ENCODE measurements at regions not wholly inside any gene's neighbourhood (a gene's known extent, or its start where the extent isn't known, plus 50 kb on each side); places are given as distances from the start of the nearest gene placed in this dataset.

GRCh38 chr5:82480331-82480730, 202.2 kb upstream of the RPS23 start:
- TF ChIP-seq CTCF (IDR thresholded peaks at IDR 0.05; ENCODE audit: low read depth, low read length) = no peak
- no peaks in the 10 kb centered on the region for H3K27me3 ChIP-seq
- no peak for DNase-seq

GRCh38 chr5:82476155-82476554, 198.0 kb upstream of the RPS23 start:
- no peaks in the 10 kb centered on the region for H3K36me3 ChIP-seq
- no peak for TF ChIP-seq CTCF (IDR thresholded peaks at IDR 0.05; ENCODE audit: low read depth, low read length)
- H3K4me3 ChIP-seq (ENCODE audit: low read depth, low read length) = no peak overlapping the region
- H3K9me3 ChIP-seq = no peaks in the 10 kb centered on the region
- H3K4me1 ChIP-seq = no peaks in the 10 kb centered on the region; the same call in 1 of the 2 replicates
- no peak for DNase-seq
- no peaks in the 10 kb centered on the region for H3K27me3 ChIP-seq

More at GRCh38 chr5:82480331-82480730, 202.2 kb upstream of the RPS23 start:
- no peaks in the 10 kb centered on the region; the same call in 1 of the 2 replicates for H3K4me1 ChIP-seq
- no peak overlapping the region for H3K4me3 ChIP-seq (ENCODE audit: low read depth, low read length)
- H3K36me3 ChIP-seq = no peaks in the 10 kb centered on the region
- no peaks in the 10 kb centered on the region for H3K9me3 ChIP-seq

- no peaks in the 10 kb centered on the region for H3K27me3 ChIP-seq
- H3K4me1 ChIP-seq = no peaks in the 10 kb centered on the region
- no peak for DNase-seq
- no peak overlapping the region for H3K4me3 ChIP-seq (ENCODE audit: low read depth, low read length)
- no peaks in the 10 kb centered on the region for H3K9me3 ChIP-seq
- no peaks in the 10 kb centered on the region for H3K36me3 ChIP-seq
- no peak for TF ChIP-seq CTCF (IDR thresholded peaks at IDR 0.05; ENCODE audit: low read depth, low read length)
Measured at GRCh38 chr5:82473262-82473661, 195.1 kb upstream of the RPS23 start.

GRCh38 chr5:82470185-82470994, 192.2 kb upstream of the RPS23 start:
- Histone ChIP-seq H3K9me3 (no peaks in the 10 kb centered on the region), H3K4me3 (ENCODE audit: low read depth, low read length) (no peak overlapping the region), H3K36me3 (no peaks in the 10 kb centered on the region), H3K4me1 (peaks cover 3% of the 10 kb centered on the region; the same call in 1 of the 2 replicates), H3K27me3 (no peaks in the 10 kb centered on the region)
- TF ChIP-seq CTCF (IDR thresholded peaks at IDR 0.05; ENCODE audit: low read depth, low read length) = no peak
- DNase-seq = no peak

- Histone ChIP-seq H3K4me3 (ENCODE audit: low read depth, low read length) (no peak overlapping the region), H3K9me3 (no peaks in the 10 kb centered on the region), H3K4me1 (peaks cover 3% of the 10 kb centered on the region; the same call in 1 of the 2 replicates), H3K27me3 (no peaks in the 10 kb centered on the region), H3K36me3 (no peaks in the 10 kb centered on the region)
- DNase-seq = peak; percentile 19
- peak; percentile 20; the same call in 1 of the 2 replicates for TF ChIP-seq CTCF (IDR thresholded peaks at IDR 0.05; ENCODE audit: low read depth, low read length)
Measured at GRCh38 chr5:82466986-82467561, 188.9 kb upstream of the RPS23 start.

- Histone ChIP-seq H3K9me3 (no peaks in the 10 kb centered on the region), H3K27me3 (no peaks in the 10 kb centered on the region), H3K4me1 (peaks cover 3% of the 10 kb centered on the region; the same call in 1 of the 2 replicates), H3K36me3 (no peaks in the 10 kb centered on the region), H3K4me3 (ENCODE audit: low read depth, low read length) (no peak overlapping the region)
- TF ChIP-seq CTCF (IDR thresholded peaks at IDR 0.05; ENCODE audit: low read depth, low read length) = no peak
- no peak for DNase-seq
Measured at GRCh38 chr5:82465235-82465634, 187.1 kb upstream of the RPS23 start.

All from BE2C (cell line).